H9 (cell line): ENCODE measurements at regions not wholly inside any gene's neighbourhood (a gene's known extent, or its start where the extent isn't known, plus 50 kb on each side); places are given as distances from the start of the nearest gene placed in this dataset.
"Not testable (repeated sequence)": the region's sequence is repeated elsewhere in the genome, so short reads cannot be mapped to it uniquely, and the experiment has no call there.

Experiments
- DNase-seq: peaks from one replicate; pipeline ENCODE4 v3.0.0-alpha.2; 2017
- H2AFZ ChIP-seq: one replicate; pipeline ENCODE4 v1.6.1; 2013; ENCODE audit warnings: mild to moderate bottlenecking, low read length, control low read depth, moderate library complexity
- H2AK5ac ChIP-seq: 2 replicates; pipeline ENCODE4 v1.6.1; 2013; ENCODE audit warnings: low read length, control low read depth, mixed read lengths; ENCODE audit not compliant: insufficient read length
- H2BK120ac ChIP-seq: one replicate; pipeline ENCODE4 v1.6.1; 2013; ENCODE audit warnings: low read depth, mild to moderate bottlenecking, low read length, control low read depth, inconsistent platforms; ENCODE audit not compliant: poor library complexity, severe bottlenecking
- H2BK12ac ChIP-seq: 2 replicates; pipeline ENCODE4 v1.6.1; 2013; ENCODE audit warnings: low read length, control low read depth, mixed read lengths, low read depth; ENCODE audit not compliant: insufficient read length
- H2BK15ac ChIP-seq: 2 replicates; pipeline ENCODE4 v1.6.1; 2013; ENCODE audit warnings: low read depth, low read length, control low read depth
- H2BK20ac ChIP-seq: one replicate; pipeline ENCODE4 v1.6.1; 2013; ENCODE audit warnings: low read depth, mild to moderate bottlenecking, low read length, control low read depth, inconsistent platforms; ENCODE audit not compliant: poor library complexity, severe bottlenecking
- H2BK5ac ChIP-seq: 2 replicates; pipeline ENCODE4 v1.6.1; 2013; ENCODE audit warnings: low read length, control low read depth, mixed read lengths; ENCODE audit not compliant: insufficient read length
- H3K14ac ChIP-seq: 2 replicates; pipeline ENCODE4 v1.6.1; 2013; ENCODE audit warnings: low read length, control low read depth; ENCODE audit not compliant: insufficient read depth
- H3K18ac ChIP-seq: 2 replicates; pipeline ENCODE4 v1.6.1; 2013; ENCODE audit warnings: low read depth, mild to moderate bottlenecking, mixed read lengths, low read length, control low read depth; ENCODE audit not compliant: insufficient read length
- H3K23ac ChIP-seq: 2 replicates; pipeline ENCODE4 v1.6.1; 2013; ENCODE audit warnings: low read length, control low read depth, mixed read lengths, low read depth; ENCODE audit not compliant: insufficient read length
- H3K23me2 ChIP-seq: 2 replicates; pipeline ENCODE4 v1.6.1; 2013; ENCODE audit warnings: low read depth, mild to moderate bottlenecking, mixed read lengths, low read length, control low read depth; ENCODE audit not compliant: insufficient read length, poor library complexity, severe bottlenecking
- H3K27ac ChIP-seq: 2 replicates; pipeline ENCODE4 v1.5.1; 2013; ENCODE audit warnings: low read length, control low read depth, mixed read lengths, low read depth; ENCODE audit not compliant: insufficient read length
- H3K27me3 ChIP-seq: 2 replicates; pipeline ENCODE4 v1.6.1; 2013; ENCODE audit warnings: low read length, control low read depth, inconsistent platforms; ENCODE audit not compliant: insufficient read depth
- H3K4ac ChIP-seq: 2 replicates; pipeline ENCODE4 v1.6.1; 2013; ENCODE audit warnings: low read depth, mild to moderate bottlenecking, control low read depth, inconsistent platforms, low read length, moderate library complexity
- H3K4me1 ChIP-seq: 2 replicates; pipeline ENCODE4 v1.6.1; 2013; ENCODE audit warnings: low read length, control low read depth, inconsistent platforms; ENCODE audit not compliant: insufficient read depth
- H3K4me2 ChIP-seq: 2 replicates; pipeline ENCODE4 v1.6.1; 2013; ENCODE audit warnings: low read length, control low read depth, mixed read lengths; ENCODE audit not compliant: insufficient read length, insufficient read depth
- H3K56ac ChIP-seq: 2 replicates; pipeline ENCODE4 v1.6.1; 2013; ENCODE audit warnings: low read depth, mild to moderate bottlenecking, mixed read lengths, low read length, control low read depth; ENCODE audit not compliant: insufficient read length
- H3K79me1 ChIP-seq: 2 replicates; pipeline ENCODE4 v1.6.1; 2013; ENCODE audit warnings: low read depth, mild to moderate bottlenecking, moderate library complexity, low read length, control low read depth, inconsistent platforms; ENCODE audit not compliant: insufficient read depth, poor library complexity, severe bottlenecking
- H3K79me2 ChIP-seq: 2 replicates; pipeline ENCODE4 v1.6.1; 2013; ENCODE audit warnings: low read length, control low read depth, inconsistent platforms; ENCODE audit not compliant: insufficient read depth
- H3K9ac ChIP-seq: 2 replicates; pipeline ENCODE4 v1.6.1; 2013; ENCODE audit warnings: low read length, control low read depth, mixed read lengths; ENCODE audit not compliant: insufficient read length; ENCODE audit errors: extremely low read depth
- H3K9me3 ChIP-seq: one replicate; pipeline ENCODE4 v1.6.1; 2013; ENCODE audit warnings: low read depth, low read length, inconsistent platforms; ENCODE audit not compliant: control insufficient read depth
- H3T11ph ChIP-seq: one replicate; pipeline ENCODE4 v1.6.1; 2013; ENCODE audit warnings: mild to moderate bottlenecking, low read length, control low read depth, inconsistent platforms
- H4K20me1 ChIP-seq: one replicate; pipeline ENCODE4 v1.6.1; 2013; ENCODE audit not compliant: control insufficient read depth, insufficient read length, insufficient read depth
- H4K5ac ChIP-seq: 2 replicates; pipeline ENCODE4 v1.6.1; 2013; ENCODE audit warnings: low read depth, mild to moderate bottlenecking, mixed read lengths, low read length, control low read depth; ENCODE audit not compliant: insufficient read length
- H4K8ac ChIP-seq: replicated peaks from 2 replicates; pipeline ENCODE4 v1.6.1; 2013; ENCODE audit warnings: low read length, control low read depth, mixed read lengths, low read depth; ENCODE audit not compliant: insufficient read length
- H4K91ac ChIP-seq: 2 replicates; pipeline ENCODE4 v1.6.1; 2013; ENCODE audit warnings: low read depth, mild to moderate bottlenecking, moderate library complexity, mixed read lengths, low read length, control low read depth; ENCODE audit not compliant: insufficient read length
- H3K27ac Mint-ChIP-seq, 3 experiments: 2 replicates in 2 of 3; 3 replicates in 1 of 3; pipeline ENCODE4 v1.8.0; 2020 to 2021; ENCODE audit warnings: mixed read lengths in 3 of 3, mild to moderate bottlenecking in 1 of 3, moderate library complexity in 1 of 3
- H3K27me3 Mint-ChIP-seq: 2 replicates; pipeline ENCODE4 v1.8.0; 2021; ENCODE audit warnings: low read depth, mild to moderate bottlenecking, moderate library complexity, mixed read lengths
- H3K36me3 Mint-ChIP-seq, 3 experiments: 2 replicates in 2 of 3; 3 replicates in 1 of 3; pipeline ENCODE4 v1.8.0; 2020 to 2021; ENCODE audit warnings: low read depth in 3 of 3, mixed read lengths in 3 of 3; ENCODE audit not compliant: insufficient read depth in 1 of 3
- H3K4me1 Mint-ChIP-seq, 2 experiments: 2 replicates each; pipeline ENCODE4 v1.8.0; 2020; ENCODE audit warnings: mixed read lengths in 2 of 2
- H3K4me3 Mint-ChIP-seq, 2 experiments: 2 replicates in 1 of 2; 3 replicates in 1 of 2; pipeline ENCODE4 v1.8.0; 2020 to 2021; ENCODE audit warnings: mild to moderate bottlenecking in 2 of 2, mixed read lengths in 2 of 2, moderate library complexity in 1 of 2
- H3K9me3 Mint-ChIP-seq, 2 experiments: 2 replicates in 1 of 2; 3 replicates in 1 of 2; pipeline ENCODE4 v1.8.0; 2020; ENCODE audit warnings: mild to moderate bottlenecking in 2 of 2, mixed read lengths in 2 of 2, moderate library complexity in 1 of 2
- CTCF ChIP-seq: fragments of 200-600 bp; sonication (generic); conservative IDR thresholded peaks from 3 replicates; pipeline ENCODE4 v1.8.0; 2021; ENCODE audit warnings: antibody characterized with exemption, mild to moderate bottlenecking
- WGBS: extraction: QIAGEN DNeasy Blood & Tissue Kit; methylation state at CpG from one replicate; pipeline ENCODE4 v1.1.7; 2013; ENCODE audit warnings: missing lambda C conversion rate, low lambda C conversion rate, mixed read lengths; ENCODE audit not compliant: insufficient read length; ENCODE audit errors: extremely low coverage; 5-methylcytosine and 5-hydroxymethylcytosine counted together

- Histone ChIP-seq H3K56ac (no peak overlapping the region), H3K9me3 (no peaks in the 10 kb centered on the region), H4K5ac (no peak overlapping the region), H2AFZ (no peak overlapping the region), H3K79me2 (no peaks in the 10 kb centered on the region), H3K9ac (no peak overlapping the region), H3K23ac (no peak overlapping the region), H4K20me1 (no peaks in the 10 kb centered on the region), H3K4ac (no peak overlapping the region), H2BK12ac (no peak overlapping the region), H2AK5ac (no peak overlapping the region), H3K27ac (no peak overlapping the region), H4K8ac (no peak overlapping the region), H2BK120ac (no peak overlapping the region), H3K18ac (no peak overlapping the region), H4K91ac (no peak overlapping the region), H3K79me1 (no peaks in the 10 kb centered on the region), H3K23me2 (no peaks in the 10 kb centered on the region), H3K4me2 (no peak overlapping the region), H2BK5ac (no peak overlapping the region), H3K4me1 (no peaks in the 10 kb centered on the region), H3K27me3 (no peaks in the 10 kb centered on the region), H3T11ph (no peak overlapping the region), H2BK15ac (no peak overlapping the region), H2BK20ac (no peak overlapping the region), H3K14ac (no peak overlapping the region)
- H3K4me1 Mint-ChIP-seq: peaks cover 12 to 13% of the 10 kb centered on the region in 2 experiments
- H3K36me3 Mint-ChIP-seq: peaks cover 0 to 11% (median 0%) of the 10 kb centered on the region in 3 experiments; a peak in 4 of 7 replicates
- H3K4me3 Mint-ChIP-seq: no peak overlapping the region
- DNase-seq: no peak
- peaks cover 10 to 12% of the 10 kb centered on the region in 2 experiments for H3K9me3 Mint-ChIP-seq
- TF ChIP-seq CTCF: no peak
- no peaks in the 10 kb centered on the region for H3K27me3 Mint-ChIP-seq
- H3K27ac Mint-ChIP-seq: no peak overlapping the region
- WGBS: no CpG with 5 or more reads among the region's 7 CpGs
Observed at GRCh38 chr10:125591886-125592285, 91.1 kb downstream of the TEX36 start.

- H3K36me3 Mint-ChIP-seq, H3K4me3 Mint-ChIP-seq, H3K27ac ChIP-seq, H2BK15ac ChIP-seq, H3K4me1 ChIP-seq, H2BK120ac ChIP-seq, H3K27ac Mint-ChIP-seq, H3K27me3 ChIP-seq, H2BK5ac ChIP-seq, H3K4ac ChIP-seq, H2AFZ ChIP-seq, H4K8ac ChIP-seq, H4K91ac ChIP-seq, H3K79me1 ChIP-seq, H3K23me2 ChIP-seq, H3K14ac ChIP-seq, H2BK12ac ChIP-seq, H3K79me2 ChIP-seq, H3K9ac ChIP-seq, DNase-seq, H3K23ac ChIP-seq, H4K20me1 ChIP-seq, H3K9me3 Mint-ChIP-seq, H3K18ac ChIP-seq, H3K9me3 ChIP-seq, H2AK5ac ChIP-seq, H3K56ac ChIP-seq, H3K27me3 Mint-ChIP-seq, H3K4me2 ChIP-seq, H4K5ac ChIP-seq, H3T11ph ChIP-seq, H2BK20ac ChIP-seq: not testable (repeated sequence)
- no CpG with 5 or more reads among the region's 8 CpGs for WGBS
- peaks cover 15 to 18% of the 10 kb centered on the region in 2 experiments for H3K4me1 Mint-ChIP-seq
Observed at GRCh38 chr10:125588738-125589137, 94.2 kb downstream of the TEX36 start.
